Prostate gland (tissue), 2 donors: ENCODE measurements at regions not wholly inside any gene's neighbourhood (a gene's known extent, or its start where the extent isn't known, plus 50 kb on each side); places are given as distances from the start of the nearest gene placed in this dataset.
"Not testable (repeated sequence)": the region's sequence is repeated elsewhere in the genome, so short reads cannot be mapped to it uniquely, and the experiment has no call there.

ENCODE experiments used
- DNase-seq: peaks from one replicate; pipeline ENCODE4 v3.0.0-alpha.2; 2019; ENCODE audit warnings: low spot score
- H3K27ac ChIP-seq, 2 donors: fragments of 200-600 bp; sonication (generic); 2 replicates each; pipeline ENCODE4 v1.5.1; 2017 to 2019
- H3K27me3 ChIP-seq: fragments of 200-600 bp; sonication (generic); replicated peaks from 2 replicates; pipeline ENCODE4 v1.5.1; 2019; ENCODE audit not compliant: insufficient read depth
- H3K36me3 ChIP-seq, 2 donors: fragments of 200-600 bp; sonication (generic); 1 replicate in 1 of 2; 2 replicates in 1 of 2; pipeline versions ENCODE4 v1.5.1 to v1.8.1; 2017 to 2019
- H3K4me1 ChIP-seq: fragments of 200-600 bp; sonication (generic); replicated peaks from 2 replicates; pipeline ENCODE4 v1.5.1; 2019
- H3K4me3 ChIP-seq, 2 donors: fragments of 200-600 bp; sonication (generic); 2 replicates each; pipeline ENCODE4 v1.5.1; 2017 to 2019
- H3K9me3 ChIP-seq: fragments of 200-600 bp; sonication (generic); 2 replicates; pipeline ENCODE4 v1.5.1; 2017
- CTCF ChIP-seq, 4 experiments: fragments of 200-600 bp in 2 of 4; fragments of 450-650 bp in 2 of 4; sonication (generic) in 2 of 4; IDR thresholded peaks; 1 replicate in 3 of 4; 2 replicates in 1 of 4; pipeline ENCODE4 v1.5.1; 2016 to 2019; ENCODE audit warnings: antibody characterized with exemption in 4 of 4, mild to moderate bottlenecking in 2 of 4, moderate library complexity in 2 of 4
- POLR2A ChIP-seq: fragments of 450-650 bp; IDR thresholded peaks from one replicate; pipeline ENCODE4 v1.6.1; 2016; ENCODE audit warnings: antibody characterized with exemption, mild to moderate bottlenecking
- POLR2AphosphoS5 ChIP-seq: sonication (generic); formaldehyde crosslinking; IDR thresholded peaks from one replicate; pipeline ENCODE4 v1.6.1; 2017; ENCODE audit warnings: antibody characterized with exemption
- WGBS: methylation state at CpG from one replicate; pipeline ENCODE4 v1.1.5; 2018; 5-methylcytosine and 5-hydroxymethylcytosine counted together
- intact Hi-C: fragments of 100-400 bp; cut with DNase I; formaldehyde crosslinking; loops from one replicate; pipeline ENCODE4 v1.14.2; 2022

- Histone ChIP-seq H3K4me3 (no peak overlapping the region), H3K9me3 (no peaks in the 10 kb centered on the region), H3K4me1 (no peaks in the 10 kb centered on the region), H3K27me3 (no peaks in the 10 kb centered on the region), H3K27ac (no peak overlapping the region), H3K36me3 (no peaks in the 10 kb centered on the region)
- no peak for DNase-seq
- WGBS: 41% methylated on average over 2 of the region's 2 CpGs
- no peak for TF ChIP-seq CTCF (IDR thresholded peaks at IDR 0.05)
- intact Hi-C loops: no loop called here
Observed at GRCh38 chr2:5021136-5021535, 671.0 kb upstream of the SOX11 start.

- Histone ChIP-seq H3K4me3 (no peak overlapping the region), H3K36me3 (no peaks in the 10 kb centered on the region), H3K27me3 (no peaks in the 10 kb centered on the region), H3K27ac (no peak overlapping the region), H3K9me3 (no peaks in the 10 kb centered on the region), H3K4me1 (no peaks in the 10 kb centered on the region)
- intact Hi-C loops: no loop called here
- 96% methylated on average over 3 of the region's 3 CpGs for WGBS
- DNase-seq: no peak
- TF ChIP-seq POLR2AphosphoS5 (no peak), CTCF (IDR thresholded peaks at IDR 0.05) (no peak), POLR2A (no peak)
Observed at GRCh38 chr2:5022061-5022460, 670.1 kb upstream of the SOX11 start.

GRCh38 chr2:5022708-5023635, 669.2 kb upstream of the SOX11 start:
- DNase-seq, intact Hi-C loops, H3K9me3 ChIP-seq, H3K36me3 ChIP-seq, H3K4me3 ChIP-seq, H3K27me3 ChIP-seq, H3K27ac ChIP-seq, H3K4me1 ChIP-seq: not testable (repeated sequence)

GRCh38 chr2:5026571-5027234, 665.5 kb upstream of the SOX11 start:
- Histone ChIP-seq H3K9me3 (no peaks in the 10 kb centered on the region), H3K36me3 (no peaks in the 10 kb centered on the region), H3K4me3 (no peak overlapping the region), H3K27ac (no peak overlapping the region), H3K4me1 (no peaks in the 10 kb centered on the region), H3K27me3 (no peaks in the 10 kb centered on the region)
- no peak for DNase-seq
- intact Hi-C loops: no loop called here
- no peak for TF ChIP-seq CTCF (IDR thresholded peaks at IDR 0.05)
- no peak for TF ChIP-seq POLR2A
- TF ChIP-seq POLR2AphosphoS5: no peak
- WGBS: 78% methylated on average over 9 of the region's 9 CpGs

GRCh38 chr2:5035057-5035488, 657.1 kb upstream of the SOX11 start:
- intact Hi-C loops: no loop called here
- no peak overlapping the region for H3K27ac ChIP-seq
- H3K27me3 ChIP-seq: no peaks in the 10 kb centered on the region
- TF ChIP-seq POLR2A: no peak
- no peak for TF ChIP-seq POLR2AphosphoS5
- no peak for TF ChIP-seq CTCF (IDR thresholded peaks at IDR 0.05)
- H3K9me3 ChIP-seq: no peaks in the 10 kb centered on the region
- H3K4me3 ChIP-seq: no peak overlapping the region
- DNase-seq: no peak
- no peaks in the 10 kb centered on the region for H3K4me1 ChIP-seq
- WGBS: 95% methylated on average over 6 of the region's 6 CpGs
- H3K36me3 ChIP-seq: no peaks in the 10 kb centered on the region
